ENCODE measurements at regions not wholly inside any gene's neighbourhood (a gene's known extent, or its start where the extent isn't known, plus 50 kb on each side); places are given as distances from the start of the nearest gene placed in this dataset.

DNA sequence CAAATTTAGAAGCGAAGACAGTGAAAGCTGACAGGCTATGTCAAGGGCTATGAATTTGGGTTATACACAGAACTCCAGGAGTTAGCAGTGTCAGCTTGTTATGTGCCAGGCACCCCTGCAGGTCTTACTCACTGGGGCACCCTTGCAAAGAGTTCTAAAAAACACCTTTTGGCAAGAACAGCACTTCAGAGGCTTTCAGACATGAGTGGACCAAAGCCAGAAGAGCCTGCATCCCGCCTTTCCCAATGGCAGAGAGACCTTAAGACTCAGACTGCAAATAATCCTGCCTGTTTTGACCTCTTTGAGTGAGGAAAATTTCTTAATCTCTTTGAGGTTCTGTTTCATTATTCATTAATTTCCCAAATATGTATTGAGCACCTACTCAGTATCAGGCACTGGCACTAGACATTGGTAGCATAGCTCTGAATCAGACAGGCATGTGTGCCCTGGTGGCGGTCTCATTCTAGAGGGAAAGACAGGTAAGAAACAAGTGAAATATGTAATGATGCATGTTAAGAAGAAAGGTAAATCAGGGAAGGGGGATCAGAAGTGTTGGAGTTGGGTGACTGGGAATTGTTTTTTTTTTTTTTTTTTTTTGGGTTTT lies 280.0 kb downstream of the KBTBD8 start:
- POLR2A ChIA-PET = no interaction called here
- peaks cover 2% of the 10 kb centered on the region for H3K9me3 Mint-ChIP-seq (ENCODE audit: insufficient read depth)
- TF ChIP-seq CTCF (IDR thresholded peaks at IDR 0.05) (no peak), EZH2 (IDR thresholded peaks at IDR 0.05; ENCODE audit: borderline replicate concordance, insufficient read depth, low read depth, low read length, poor library complexity, severe bottlenecking) (no peak)
- Histone ChIP-seq H3K9me3 (ENCODE audit: control extremely low read depth in 1 of 3, control insufficient read depth in 2 of 3, insufficient read depth in 1 of 3, low read length in 2 of 3) (peaks cover 0 to 2% (median 0%) of the 10 kb centered on the region in 3 donors), H3K4me3 (ENCODE audit: control extremely low read depth in 1 of 5, extremely low read depth in 1 of 5, insufficient read depth in 1 of 5, low read depth in 2 of 5, low read length in 4 of 5) (no peak overlapping the region), H3K36me3 (replicated peaks in 1 of 2; ENCODE audit: control extremely low read depth in 1 of 2, control insufficient read depth in 1 of 2, extremely low read depth in 1 of 2, insufficient read depth in 2 of 2, low read length in 1 of 2) (no peaks in the 10 kb centered on the region), H2AFZ (ENCODE audit: insufficient read depth, low read depth, low read length, poor library complexity, severe bottlenecking) (no peak overlapping the region), H4K20me1 (ENCODE audit: control insufficient read depth, insufficient read depth, low read length, poor library complexity, severe bottlenecking) (no peaks in the 10 kb centered on the region), H3K79me2 (ENCODE audit: control insufficient read depth, insufficient read depth, low read length) (no peaks in the 10 kb centered on the region), H3K4me1 (ENCODE audit: control insufficient read depth in 2 of 2, insufficient read depth in 2 of 2, low read length in 2 of 2) (no peaks in the 10 kb centered on the region), H3K4me2 (replicated peaks; ENCODE audit: low read depth, low read length, poor library complexity, severe bottlenecking) (no peak overlapping the region), H3K27ac (ENCODE audit: low read length in 2 of 2) (no peak overlapping the region), H3K27me3 (replicated peaks in 1 of 4; ENCODE audit: control extremely low read depth in 1 of 4, control insufficient read depth in 3 of 4, insufficient read depth in 4 of 4, low read length in 3 of 4) (no peaks in the 10 kb centered on the region), H3K9ac (ENCODE audit: low read length) (no peak overlapping the region)
- ATAC-seq (ENCODE audit: low read depth) = no peak
- no peak overlapping the region for H3K4me3 Mint-ChIP-seq
- CTCF ChIA-PET = no interaction called here
- no peak for DNase-seq
- intact Hi-C loops (cut with micrococcal nuclease) = no loop called here
- H3K4me1 Mint-ChIP-seq = no peaks in the 10 kb centered on the region
- H3K27ac Mint-ChIP-seq = no peak overlapping the region
- H3K27me3 Mint-ChIP-seq = peaks cover 2% of the 10 kb centered on the region
- 92% methylated on average over 2 of the region's 3 CpGs for WGBS (ENCODE audit: insufficient coverage)

DNA sequence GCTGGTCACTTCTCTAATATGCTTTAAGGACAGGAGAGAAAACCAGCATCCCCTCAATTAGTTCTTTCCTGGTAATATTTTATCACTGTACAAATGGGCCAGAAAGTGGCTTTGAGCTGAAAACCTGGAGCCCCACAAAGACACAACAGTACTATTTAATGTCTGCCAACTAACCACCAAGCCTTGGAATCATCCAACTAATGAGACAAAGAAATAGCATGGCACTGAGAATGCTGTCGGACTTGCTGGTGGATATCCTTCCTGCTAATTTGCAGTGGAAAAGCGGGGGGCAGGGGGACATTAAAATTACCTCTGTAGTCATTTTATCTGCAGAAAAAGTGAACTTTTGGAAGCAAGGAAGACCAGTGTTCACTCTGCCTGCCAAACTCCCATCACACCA lies 288.5 kb downstream of the KBTBD8 start:
- Histone ChIP-seq H3K4me3 (ENCODE audit: control extremely low read depth in 1 of 5, extremely low read depth in 1 of 5, insufficient read depth in 1 of 5, low read depth in 2 of 5, low read length in 4 of 5) (no peak overlapping the region), H3K27ac (ENCODE audit: low read length in 2 of 2) (no peak overlapping the region), H3K36me3 (replicated peaks in 1 of 2; ENCODE audit: control extremely low read depth in 1 of 2, control insufficient read depth in 1 of 2, extremely low read depth in 1 of 2, insufficient read depth in 2 of 2, low read length in 1 of 2) (no peaks in the 10 kb centered on the region), H2AFZ (ENCODE audit: insufficient read depth, low read depth, low read length, poor library complexity, severe bottlenecking) (no peak overlapping the region), H3K9me3 (ENCODE audit: control extremely low read depth in 1 of 3, control insufficient read depth in 2 of 3, insufficient read depth in 1 of 3, low read length in 2 of 3) (peaks cover 0 to 4% (median 0%) of the 10 kb centered on the region in 3 donors), H3K4me2 (replicated peaks; ENCODE audit: low read depth, low read length, poor library complexity, severe bottlenecking) (no peak overlapping the region), H3K79me2 (ENCODE audit: control insufficient read depth, insufficient read depth, low read length) (no peaks in the 10 kb centered on the region), H4K20me1 (ENCODE audit: control insufficient read depth, insufficient read depth, low read length, poor library complexity, severe bottlenecking) (no peaks in the 10 kb centered on the region), H3K27me3 (replicated peaks in 1 of 4; ENCODE audit: control extremely low read depth in 1 of 4, control insufficient read depth in 3 of 4, insufficient read depth in 4 of 4, low read length in 3 of 4) (no peaks in the 10 kb centered on the region), H3K4me1 (ENCODE audit: control insufficient read depth in 2 of 2, insufficient read depth in 2 of 2, low read length in 2 of 2) (peaks cover 0 to 3% of the 10 kb centered on the region in 2 donors), H3K9ac (ENCODE audit: low read length) (no peak overlapping the region)
- WGBS (ENCODE audit: insufficient coverage) = no CpG with 5 or more reads among the region's 2 CpGs
- Mint-ChIP-seq H3K4me3 (no peak overlapping the region), H3K27me3 (no peaks in the 10 kb centered on the region), H3K9me3 (ENCODE audit: insufficient read depth) (peaks cover 2% of the 10 kb centered on the region), H3K4me1 (peaks cover 16% of the 10 kb centered on the region), H3K27ac (no peak overlapping the region)
- TF ChIP-seq CTCF (IDR thresholded peaks at IDR 0.05) (no peak), EZH2 (IDR thresholded peaks at IDR 0.05; ENCODE audit: borderline replicate concordance, insufficient read depth, low read depth, low read length, poor library complexity, severe bottlenecking) (no peak)
- ATAC-seq (ENCODE audit: low read depth) = no peak
- no peak for DNase-seq
- POLR2A ChIA-PET = no interaction called here
- intact Hi-C loops (cut with micrococcal nuclease) = no loop called here
- CTCF ChIA-PET = no interaction called here
